ENCODE measurements at regions not wholly inside any gene's neighbourhood (a gene's known extent, or its start where the extent isn't known, plus 50 kb on each side); places are given as distances from the start of the nearest gene placed in this dataset.

GRCh38 chr11:11022125-11022730, 164.4 kb upstream of the ZBED5 start:
- H3K4me3 ChIP-seq (replicated peaks; ENCODE audit: low read depth, low read length) = no peak overlapping the region
- peak; percentile 58 for DNase-seq (ENCODE audit: low read depth)
- TF ChIP-seq CTCF (IDR thresholded peaks at IDR 0.05; ENCODE audit: low read length, missing control alignments) = peak; percentile 40

- DNase-seq (ENCODE audit: low read depth) = no peak
- no peak overlapping the region for H3K4me3 ChIP-seq (replicated peaks; ENCODE audit: low read depth, low read length)
- no peak for TF ChIP-seq CTCF (IDR thresholded peaks at IDR 0.05; ENCODE audit: low read length, missing control alignments)
These were observed 163.7 kb upstream of the ZBED5 start for GRCh38 chr11:11021563-11021962.

- DNase-seq (ENCODE audit: low read depth) = no peak
- H3K4me3 ChIP-seq (replicated peaks; ENCODE audit: low read depth, low read length) = no peak overlapping the region
- TF ChIP-seq CTCF (IDR thresholded peaks at IDR 0.05; ENCODE audit: low read length, missing control alignments) = no peak
These were observed 162.9 kb upstream of the ZBED5 start for GRCh38 chr11:11020747-11021149.

GRCh38 chr11:11020219-11020726, 162.4 kb upstream of the ZBED5 start:
- no peak for TF ChIP-seq CTCF (IDR thresholded peaks at IDR 0.05; ENCODE audit: low read length, missing control alignments)

GRCh38 chr11:11016943-11017342, 159.1 kb upstream of the ZBED5 start:
- no peak overlapping the region for H3K4me3 ChIP-seq (replicated peaks; ENCODE audit: low read depth, low read length)
- DNase-seq (ENCODE audit: low read depth) = no peak
- TF ChIP-seq CTCF (IDR thresholded peaks at IDR 0.05; ENCODE audit: low read length, missing control alignments) = no peak

More at GRCh38 chr11:11020219-11020726, 162.4 kb upstream of the ZBED5 start:
- no peak for DNase-seq (ENCODE audit: low read depth)
- H3K4me3 ChIP-seq (replicated peaks; ENCODE audit: low read depth, low read length) = no peak overlapping the region

GRCh38 chr11:11016068-11016467, 158.2 kb upstream of the ZBED5 start:
- no peak for TF ChIP-seq CTCF (IDR thresholded peaks at IDR 0.05; ENCODE audit: low read length, missing control alignments)
- DNase-seq (ENCODE audit: low read depth) = peak; percentile 14
- no peak overlapping the region for H3K4me3 ChIP-seq (replicated peaks; ENCODE audit: low read depth, low read length)

GRCh38 chr11:11011617-11012016, 153.8 kb upstream of the ZBED5 start:
- no peak overlapping the region for H3K4me3 ChIP-seq (replicated peaks; ENCODE audit: low read depth, low read length)
- DNase-seq (ENCODE audit: low read depth) = no peak

More at GRCh38 chr11:11011617-11012016, 153.8 kb upstream of the ZBED5 start:
- TF ChIP-seq CTCF (IDR thresholded peaks at IDR 0.05; ENCODE audit: low read length, missing control alignments) = no peak

Measured in fibroblast of pulmonary artery (primary cell).